ENCODE measurements at regions not wholly inside any gene's neighbourhood (a gene's known extent, or its start where the extent isn't known, plus 50 kb on each side); places are given as distances from the start of the nearest gene placed in this dataset.

DNA sequence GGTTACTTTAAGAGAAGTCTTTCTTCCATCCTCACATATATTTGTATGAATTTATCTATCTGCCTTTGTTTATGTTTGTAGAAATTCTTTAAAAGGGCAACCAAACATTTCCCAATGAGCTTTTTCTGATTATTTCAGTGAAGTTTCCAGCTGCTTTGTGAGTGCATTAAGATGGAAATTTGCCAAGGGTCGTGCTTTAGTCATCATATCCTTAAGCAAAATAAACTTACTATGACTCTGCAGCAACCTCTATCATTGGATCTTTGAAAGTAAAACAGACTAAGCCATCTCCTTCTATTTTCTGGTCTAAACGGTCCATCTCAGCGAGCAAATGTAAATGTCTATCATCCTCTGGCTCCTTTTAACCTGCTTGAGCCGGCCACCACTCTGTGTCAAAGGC, 489.3 kb downstream of the SOX11 start:
- TF ChIP-seq ZNF274 (IDR thresholded peaks at IDR 0.05; ENCODE audit: low read depth, low read length) (no peak), YY1 (IDR thresholded peaks at IDR 0.05; ENCODE audit: insufficient read depth, insufficient read length) (no peak)

Data from NT2/D1 (cell line).